H9 (cell line): ENCODE measurements at regions not wholly inside any gene's neighbourhood (a gene's known extent, or its start where the extent isn't known, plus 50 kb on each side); places are given as distances from the start of the nearest gene placed in this dataset.

ENCODE experiments used
- DNase-seq: peaks from one replicate; pipeline ENCODE4 v3.0.0-alpha.2; 2017
- H2AFZ ChIP-seq: one replicate; pipeline ENCODE4 v1.6.1; 2013; ENCODE audit warnings: mild to moderate bottlenecking, low read length, control low read depth, moderate library complexity
- H2AK5ac ChIP-seq: 2 replicates; pipeline ENCODE4 v1.6.1; 2013; ENCODE audit warnings: low read length, control low read depth, mixed read lengths; ENCODE audit not compliant: insufficient read length
- H2BK120ac ChIP-seq: one replicate; pipeline ENCODE4 v1.6.1; 2013; ENCODE audit warnings: low read depth, mild to moderate bottlenecking, low read length, control low read depth, inconsistent platforms; ENCODE audit not compliant: poor library complexity, severe bottlenecking
- H2BK12ac ChIP-seq: 2 replicates; pipeline ENCODE4 v1.6.1; 2013; ENCODE audit warnings: low read length, control low read depth, mixed read lengths, low read depth; ENCODE audit not compliant: insufficient read length
- H2BK15ac ChIP-seq: 2 replicates; pipeline ENCODE4 v1.6.1; 2013; ENCODE audit warnings: low read depth, low read length, control low read depth
- H2BK20ac ChIP-seq: one replicate; pipeline ENCODE4 v1.6.1; 2013; ENCODE audit warnings: low read depth, mild to moderate bottlenecking, low read length, control low read depth, inconsistent platforms; ENCODE audit not compliant: poor library complexity, severe bottlenecking
- H2BK5ac ChIP-seq: 2 replicates; pipeline ENCODE4 v1.6.1; 2013; ENCODE audit warnings: low read length, control low read depth, mixed read lengths; ENCODE audit not compliant: insufficient read length
- H3K14ac ChIP-seq: 2 replicates; pipeline ENCODE4 v1.6.1; 2013; ENCODE audit warnings: low read length, control low read depth; ENCODE audit not compliant: insufficient read depth
- H3K18ac ChIP-seq: 2 replicates; pipeline ENCODE4 v1.6.1; 2013; ENCODE audit warnings: low read depth, mild to moderate bottlenecking, mixed read lengths, low read length, control low read depth; ENCODE audit not compliant: insufficient read length
- H3K23ac ChIP-seq: 2 replicates; pipeline ENCODE4 v1.6.1; 2013; ENCODE audit warnings: low read length, control low read depth, mixed read lengths, low read depth; ENCODE audit not compliant: insufficient read length
- H3K23me2 ChIP-seq: 2 replicates; pipeline ENCODE4 v1.6.1; 2013; ENCODE audit warnings: low read depth, mild to moderate bottlenecking, mixed read lengths, low read length, control low read depth; ENCODE audit not compliant: insufficient read length, poor library complexity, severe bottlenecking
- H3K27ac ChIP-seq: 2 replicates; pipeline ENCODE4 v1.5.1; 2013; ENCODE audit warnings: low read length, control low read depth, mixed read lengths, low read depth; ENCODE audit not compliant: insufficient read length
- H3K27me3 ChIP-seq: 2 replicates; pipeline ENCODE4 v1.6.1; 2013; ENCODE audit warnings: low read length, control low read depth, inconsistent platforms; ENCODE audit not compliant: insufficient read depth
- H3K4ac ChIP-seq: 2 replicates; pipeline ENCODE4 v1.6.1; 2013; ENCODE audit warnings: low read depth, mild to moderate bottlenecking, control low read depth, inconsistent platforms, low read length, moderate library complexity
- H3K4me1 ChIP-seq: 2 replicates; pipeline ENCODE4 v1.6.1; 2013; ENCODE audit warnings: low read length, control low read depth, inconsistent platforms; ENCODE audit not compliant: insufficient read depth
- H3K4me2 ChIP-seq: 2 replicates; pipeline ENCODE4 v1.6.1; 2013; ENCODE audit warnings: low read length, control low read depth, mixed read lengths; ENCODE audit not compliant: insufficient read length, insufficient read depth
- H3K56ac ChIP-seq: 2 replicates; pipeline ENCODE4 v1.6.1; 2013; ENCODE audit warnings: low read depth, mild to moderate bottlenecking, mixed read lengths, low read length, control low read depth; ENCODE audit not compliant: insufficient read length
- H3K79me1 ChIP-seq: 2 replicates; pipeline ENCODE4 v1.6.1; 2013; ENCODE audit warnings: low read depth, mild to moderate bottlenecking, moderate library complexity, low read length, control low read depth, inconsistent platforms; ENCODE audit not compliant: insufficient read depth, poor library complexity, severe bottlenecking
- H3K79me2 ChIP-seq: 2 replicates; pipeline ENCODE4 v1.6.1; 2013; ENCODE audit warnings: low read length, control low read depth, inconsistent platforms; ENCODE audit not compliant: insufficient read depth
- H3K9ac ChIP-seq: 2 replicates; pipeline ENCODE4 v1.6.1; 2013; ENCODE audit warnings: low read length, control low read depth, mixed read lengths; ENCODE audit not compliant: insufficient read length; ENCODE audit errors: extremely low read depth
- H3K9me3 ChIP-seq: one replicate; pipeline ENCODE4 v1.6.1; 2013; ENCODE audit warnings: low read depth, low read length, inconsistent platforms; ENCODE audit not compliant: control insufficient read depth
- H3T11ph ChIP-seq: one replicate; pipeline ENCODE4 v1.6.1; 2013; ENCODE audit warnings: mild to moderate bottlenecking, low read length, control low read depth, inconsistent platforms
- H4K20me1 ChIP-seq: one replicate; pipeline ENCODE4 v1.6.1; 2013; ENCODE audit not compliant: control insufficient read depth, insufficient read length, insufficient read depth
- H4K5ac ChIP-seq: 2 replicates; pipeline ENCODE4 v1.6.1; 2013; ENCODE audit warnings: low read depth, mild to moderate bottlenecking, mixed read lengths, low read length, control low read depth; ENCODE audit not compliant: insufficient read length
- H4K8ac ChIP-seq: replicated peaks from 2 replicates; pipeline ENCODE4 v1.6.1; 2013; ENCODE audit warnings: low read length, control low read depth, mixed read lengths, low read depth; ENCODE audit not compliant: insufficient read length
- H4K91ac ChIP-seq: 2 replicates; pipeline ENCODE4 v1.6.1; 2013; ENCODE audit warnings: low read depth, mild to moderate bottlenecking, moderate library complexity, mixed read lengths, low read length, control low read depth; ENCODE audit not compliant: insufficient read length
- H3K27ac Mint-ChIP-seq, 3 experiments: 2 replicates in 2 of 3; 3 replicates in 1 of 3; pipeline ENCODE4 v1.8.0; 2020 to 2021; ENCODE audit warnings: mixed read lengths in 3 of 3, mild to moderate bottlenecking in 1 of 3, moderate library complexity in 1 of 3
- H3K27me3 Mint-ChIP-seq: 2 replicates; pipeline ENCODE4 v1.8.0; 2021; ENCODE audit warnings: low read depth, mild to moderate bottlenecking, moderate library complexity, mixed read lengths
- H3K36me3 Mint-ChIP-seq, 3 experiments: 2 replicates in 2 of 3; 3 replicates in 1 of 3; pipeline ENCODE4 v1.8.0; 2020 to 2021; ENCODE audit warnings: low read depth in 3 of 3, mixed read lengths in 3 of 3; ENCODE audit not compliant: insufficient read depth in 1 of 3
- H3K4me1 Mint-ChIP-seq, 2 experiments: 2 replicates each; pipeline ENCODE4 v1.8.0; 2020; ENCODE audit warnings: mixed read lengths in 2 of 2
- H3K4me3 Mint-ChIP-seq, 2 experiments: 2 replicates in 1 of 2; 3 replicates in 1 of 2; pipeline ENCODE4 v1.8.0; 2020 to 2021; ENCODE audit warnings: mild to moderate bottlenecking in 2 of 2, mixed read lengths in 2 of 2, moderate library complexity in 1 of 2
- H3K9me3 Mint-ChIP-seq, 2 experiments: 2 replicates in 1 of 2; 3 replicates in 1 of 2; pipeline ENCODE4 v1.8.0; 2020; ENCODE audit warnings: mild to moderate bottlenecking in 2 of 2, mixed read lengths in 2 of 2, moderate library complexity in 1 of 2
- WGBS: extraction: QIAGEN DNeasy Blood & Tissue Kit; methylation state at CpG from one replicate; pipeline ENCODE4 v1.1.7; 2013; ENCODE audit warnings: missing lambda C conversion rate, low lambda C conversion rate, mixed read lengths; ENCODE audit not compliant: insufficient read length; ENCODE audit errors: extremely low coverage; 5-methylcytosine and 5-hydroxymethylcytosine counted together
- TF ChIP-seq, protein P1 (sequence below): fragments of 200-600 bp; sonication (generic); conservative IDR thresholded peaks from 3 replicates; pipeline ENCODE4 v1.8.0; 2021; ENCODE audit warnings: antibody characterized with exemption, mild to moderate bottlenecking

DNA sequence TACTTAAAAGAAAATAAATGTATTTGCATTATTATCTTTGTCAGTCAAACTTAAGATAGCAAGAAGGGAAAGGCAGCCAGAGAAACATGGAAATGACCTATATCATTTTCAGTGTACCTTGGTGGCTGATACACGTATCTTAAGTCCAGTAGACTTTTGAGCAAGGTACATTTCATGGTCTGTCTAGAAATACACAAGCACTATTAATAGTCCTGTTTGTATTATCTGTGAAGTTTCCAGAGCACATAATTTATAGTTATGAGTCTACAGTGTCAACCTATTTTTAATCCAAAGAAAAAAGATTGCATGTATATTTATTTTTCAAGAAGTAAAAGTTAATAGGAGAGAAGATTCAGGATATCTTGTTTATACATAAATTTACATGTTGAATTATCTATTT is 95.7 kb downstream of the IZUMO3 start:
- Histone ChIP-seq H3K4me1 (no peaks in the 10 kb centered on the region), H2BK5ac (no peak overlapping the region), H2BK15ac (no peak overlapping the region), H3K9me3 (no peaks in the 10 kb centered on the region), H4K8ac (no peak overlapping the region), H4K5ac (no peak overlapping the region), H3K14ac (no peak overlapping the region), H3K79me2 (no peaks in the 10 kb centered on the region), H3T11ph (no peak overlapping the region), H2BK20ac (no peak overlapping the region), H4K20me1 (no peaks in the 10 kb centered on the region), H3K27me3 (no peaks in the 10 kb centered on the region), H3K18ac (no peak overlapping the region), H2AFZ (no peak overlapping the region), H3K4me2 (no peak overlapping the region), H2BK12ac (no peak overlapping the region), H3K79me1 (no peaks in the 10 kb centered on the region), H4K91ac (no peak overlapping the region), H3K9ac (no peak overlapping the region), H2BK120ac (no peak overlapping the region), H3K23me2 (no peaks in the 10 kb centered on the region), H3K23ac (no peak overlapping the region), H3K4ac (no peak overlapping the region), H3K27ac (no peak overlapping the region), H3K56ac (no peak overlapping the region), H2AK5ac (no peak overlapping the region)
- Mint-ChIP-seq H3K27me3 (no peaks in the 10 kb centered on the region), H3K36me3 (peaks cover 0 to 4% (median 0%) of the 10 kb centered on the region in 3 experiments; a peak in 2 of 7 replicates), H3K9me3 (no peaks in the 10 kb centered on the region; a peak in 2 of 5 replicates), H3K27ac (no peak overlapping the region), H3K4me3 (no peak overlapping the region), H3K4me1 (no peaks in the 10 kb centered on the region)
- no CpG with 5 or more reads among the region's 1 CpG for WGBS
- TF ChIP-seq, protein P1, sequence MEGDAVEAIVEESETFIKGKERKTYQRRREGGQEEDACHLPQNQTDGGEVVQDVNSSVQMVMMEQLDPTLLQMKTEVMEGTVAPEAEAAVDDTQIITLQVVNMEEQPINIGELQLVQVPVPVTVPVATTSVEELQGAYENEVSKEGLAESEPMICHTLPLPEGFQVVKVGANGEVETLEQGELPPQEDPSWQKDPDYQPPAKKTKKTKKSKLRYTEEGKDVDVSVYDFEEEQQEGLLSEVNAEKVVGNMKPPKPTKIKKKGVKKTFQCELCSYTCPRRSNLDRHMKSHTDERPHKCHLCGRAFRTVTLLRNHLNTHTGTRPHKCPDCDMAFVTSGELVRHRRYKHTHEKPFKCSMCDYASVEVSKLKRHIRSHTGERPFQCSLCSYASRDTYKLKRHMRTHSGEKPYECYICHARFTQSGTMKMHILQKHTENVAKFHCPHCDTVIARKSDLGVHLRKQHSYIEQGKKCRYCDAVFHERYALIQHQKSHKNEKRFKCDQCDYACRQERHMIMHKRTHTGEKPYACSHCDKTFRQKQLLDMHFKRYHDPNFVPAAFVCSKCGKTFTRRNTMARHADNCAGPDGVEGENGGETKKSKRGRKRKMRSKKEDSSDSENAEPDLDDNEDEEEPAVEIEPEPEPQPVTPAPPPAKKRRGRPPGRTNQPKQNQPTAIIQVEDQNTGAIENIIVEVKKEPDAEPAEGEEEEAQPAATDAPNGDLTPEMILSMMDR = no peak
- no peak for DNase-seq
